GM12872 (cell line): ENCODE measurements at regions not wholly inside any gene's neighbourhood (a gene's known extent, or its start where the extent isn't known, plus 50 kb on each side); places are given as distances from the start of the nearest gene placed in this dataset.

Experiments
- TF ChIP-seq, protein P1 (sequence below): IDR thresholded peaks from 3 replicates; pipeline ENCODE4 v1.5.1; 2011; ENCODE audit warnings: low read depth, mild to moderate bottlenecking, low read length, moderate library complexity; ENCODE audit not compliant: insufficient read depth

DNA sequence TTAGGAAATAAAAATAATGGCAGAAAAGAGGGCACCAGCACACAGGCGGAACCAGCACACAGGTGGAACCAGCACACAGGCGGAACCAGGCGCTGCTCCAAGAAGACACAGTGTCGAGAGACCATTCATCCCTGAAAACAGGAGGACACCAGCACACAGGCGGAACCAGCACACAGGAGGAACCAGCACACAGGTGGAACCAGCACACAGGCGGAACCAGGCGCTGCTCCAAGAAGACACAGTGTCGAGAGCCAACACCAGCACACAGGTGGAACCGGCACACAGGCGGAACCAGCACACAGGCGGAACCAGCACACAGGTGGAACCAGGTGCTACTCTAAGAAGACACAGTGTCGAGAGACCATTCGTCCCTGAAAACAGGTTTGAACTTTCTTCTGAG lies 115.5 kb upstream of the TMEM18 start:
- TF ChIP-seq, protein P1, sequence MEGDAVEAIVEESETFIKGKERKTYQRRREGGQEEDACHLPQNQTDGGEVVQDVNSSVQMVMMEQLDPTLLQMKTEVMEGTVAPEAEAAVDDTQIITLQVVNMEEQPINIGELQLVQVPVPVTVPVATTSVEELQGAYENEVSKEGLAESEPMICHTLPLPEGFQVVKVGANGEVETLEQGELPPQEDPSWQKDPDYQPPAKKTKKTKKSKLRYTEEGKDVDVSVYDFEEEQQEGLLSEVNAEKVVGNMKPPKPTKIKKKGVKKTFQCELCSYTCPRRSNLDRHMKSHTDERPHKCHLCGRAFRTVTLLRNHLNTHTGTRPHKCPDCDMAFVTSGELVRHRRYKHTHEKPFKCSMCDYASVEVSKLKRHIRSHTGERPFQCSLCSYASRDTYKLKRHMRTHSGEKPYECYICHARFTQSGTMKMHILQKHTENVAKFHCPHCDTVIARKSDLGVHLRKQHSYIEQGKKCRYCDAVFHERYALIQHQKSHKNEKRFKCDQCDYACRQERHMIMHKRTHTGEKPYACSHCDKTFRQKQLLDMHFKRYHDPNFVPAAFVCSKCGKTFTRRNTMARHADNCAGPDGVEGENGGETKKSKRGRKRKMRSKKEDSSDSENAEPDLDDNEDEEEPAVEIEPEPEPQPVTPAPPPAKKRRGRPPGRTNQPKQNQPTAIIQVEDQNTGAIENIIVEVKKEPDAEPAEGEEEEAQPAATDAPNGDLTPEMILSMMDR, result no peak

GRCh38 chr2:790634-791245 lies 113.5 kb upstream of the TMEM18 start:
- TF ChIP-seq, protein P1, result no peak

GRCh38 chr2:790081-790480 lies 112.9 kb upstream of the TMEM18 start:
- TF ChIP-seq, protein P1, result no peak

DNA sequence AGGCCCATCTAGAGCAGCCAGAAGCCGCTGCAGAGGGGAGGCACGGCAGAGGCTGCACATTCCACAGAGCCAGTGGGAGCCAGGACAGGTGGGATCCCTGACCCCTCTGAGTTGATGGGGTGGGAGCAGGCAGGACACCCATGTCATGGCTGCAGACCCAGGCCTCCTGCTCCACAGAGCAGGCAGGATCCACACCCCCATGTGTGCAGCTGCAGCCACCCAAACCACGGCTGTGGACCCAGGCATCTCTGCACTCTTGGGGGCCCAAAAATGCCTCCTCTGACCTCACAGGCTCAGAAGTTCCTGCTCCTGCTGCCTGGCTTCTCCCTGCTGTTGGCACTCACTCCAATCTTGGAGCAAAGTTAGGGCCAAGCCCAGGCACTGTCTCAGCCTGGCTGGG lies 112.3 kb upstream of the TMEM18 start:
- TF ChIP-seq, protein P1, result no peak

GRCh38 chr2:788227-789032 lies 111.2 kb upstream of the TMEM18 start:
- TF ChIP-seq, protein P1, result no peak

- TF ChIP-seq, protein P1, result no peak
Measured at GRCh38 chr2:784753-785152, 107.5 kb upstream of the TMEM18 start.

GRCh38 chr2:780581-780980 lies 103.4 kb upstream of the TMEM18 start:
- TF ChIP-seq, protein P1, result no peak
